ENCODE measurements at regions not wholly inside any gene's neighbourhood (a gene's known extent, or its start where the extent isn't known, plus 50 kb on each side); places are given as distances from the start of the nearest gene placed in this dataset.
"Not testable (repeated sequence)": the region's sequence is repeated elsewhere in the genome, so short reads cannot be mapped to it uniquely, and the experiment has no call there.

- TF ChIP-seq CTCF (IDR thresholded peaks at IDR 0.05), result no peak
- H3K27ac ChIP-seq, result no peak overlapping the region
- no peaks in the 10 kb centered on the region for H3K9me3 ChIP-seq
- no peaks in the 10 kb centered on the region for H3K4me1 ChIP-seq
- DNase-seq (no peak), ATAC-seq (no peak)
- intact Hi-C loops (cut with DNase I), result no loop called here
- WGBS, 3 donors, result 62 to 67% (median 65%) methylated on average over 3 of the region's 3 CpGs
- no peaks in the 10 kb centered on the region for H3K27me3 ChIP-seq (ENCODE audit: insufficient read depth in 3 of 3, low read length in 2 of 3)
- no peaks in the 10 kb centered on the region for H3K36me3 ChIP-seq (ENCODE audit: insufficient read depth in 1 of 2, low read depth in 1 of 2)
- H3K4me3 ChIP-seq, result no peak overlapping the region
Observed at GRCh38 chr4:17012451-17012850, 114.0 kb upstream of the LDB2 start.

- Histone ChIP-seq H3K27me3 (ENCODE audit: insufficient read depth in 3 of 3, low read length in 2 of 3) (no peaks in the 10 kb centered on the region), H3K4me1 (no peaks in the 10 kb centered on the region), H3K27ac (no peak overlapping the region), H3K9me3 (no peaks in the 10 kb centered on the region), H3K4me3 (no peak overlapping the region), H3K36me3 (ENCODE audit: insufficient read depth in 1 of 2, low read depth in 1 of 2) (no peaks in the 10 kb centered on the region)
- TF ChIP-seq CTCF (IDR thresholded peaks at IDR 0.05), result no peak
- ATAC-seq (no peak), DNase-seq (no peak)
- intact Hi-C loops (cut with DNase I), result no loop called here
- 86 to 88% (median 86%) methylated on average over 13 of the region's 13 CpGs for WGBS, 3 donors
Observed at GRCh38 chr4:17010426-17011087, 112.1 kb upstream of the LDB2 start.

- Histone ChIP-seq H3K36me3 (ENCODE audit: insufficient read depth in 1 of 2, low read depth in 1 of 2) (no peaks in the 10 kb centered on the region), H3K4me1 (no peaks in the 10 kb centered on the region), H3K9me3 (no peaks in the 10 kb centered on the region), H3K4me3 (no peak overlapping the region), H3K27ac (no peak overlapping the region), H3K27me3 (ENCODE audit: insufficient read depth in 3 of 3, low read length in 2 of 3) (no peaks in the 10 kb centered on the region)
- TF ChIP-seq CTCF (IDR thresholded peaks at IDR 0.05), result no peak
- WGBS, 3 donors, result 77 to 80% (median 77%) methylated on average over 10 of the region's 10 CpGs
- no peak for ATAC-seq
- intact Hi-C loops (cut with DNase I), result no loop called here
- DNase-seq, result no peak
Observed at GRCh38 chr4:17009871-17010367, 111.5 kb upstream of the LDB2 start.

- Histone ChIP-seq H3K27me3 (ENCODE audit: insufficient read depth in 3 of 3, low read length in 2 of 3) (no peaks in the 10 kb centered on the region), H3K36me3 (ENCODE audit: insufficient read depth in 1 of 2, low read depth in 1 of 2) (no peaks in the 10 kb centered on the region), H3K4me3 (no peak overlapping the region), H3K27ac (no peak overlapping the region), H3K4me1 (no peaks in the 10 kb centered on the region), H3K9me3 (no peaks in the 10 kb centered on the region)
- WGBS, 3 donors, result 83 to 88% (median 88%) methylated on average over 2 of the region's 2 CpGs
- no peak for DNase-seq
- no peak for ATAC-seq
- intact Hi-C loops (cut with DNase I), result no loop called here
- no peak for TF ChIP-seq CTCF (IDR thresholded peaks at IDR 0.05)
Observed at GRCh38 chr4:17008834-17009345, 110.4 kb upstream of the LDB2 start.

- H3K27ac ChIP-seq; H3K4me1 ChIP-seq; ATAC-seq; H3K9me3 ChIP-seq; H3K27me3 ChIP-seq (ENCODE audit: insufficient read depth in 3 of 3, low read length in 2 of 3); H3K4me3 ChIP-seq; H3K36me3 ChIP-seq (ENCODE audit: insufficient read depth in 1 of 2, low read depth in 1 of 2); DNase-seq; intact Hi-C loops (cut with DNase I): not testable (repeated sequence)
- WGBS, 3 donors, result 81 to 85% (median 84%) methylated on average over 15 to 16 of the region's 16 CpGs
Observed at GRCh38 chr4:17003606-17004392, 105.4 kb upstream of the LDB2 start.
